ENCODE measurements at regions not wholly inside any gene's neighbourhood (a gene's known extent, or its start where the extent isn't known, plus 50 kb on each side); places are given as distances from the start of the nearest gene placed in this dataset.

DNA sequence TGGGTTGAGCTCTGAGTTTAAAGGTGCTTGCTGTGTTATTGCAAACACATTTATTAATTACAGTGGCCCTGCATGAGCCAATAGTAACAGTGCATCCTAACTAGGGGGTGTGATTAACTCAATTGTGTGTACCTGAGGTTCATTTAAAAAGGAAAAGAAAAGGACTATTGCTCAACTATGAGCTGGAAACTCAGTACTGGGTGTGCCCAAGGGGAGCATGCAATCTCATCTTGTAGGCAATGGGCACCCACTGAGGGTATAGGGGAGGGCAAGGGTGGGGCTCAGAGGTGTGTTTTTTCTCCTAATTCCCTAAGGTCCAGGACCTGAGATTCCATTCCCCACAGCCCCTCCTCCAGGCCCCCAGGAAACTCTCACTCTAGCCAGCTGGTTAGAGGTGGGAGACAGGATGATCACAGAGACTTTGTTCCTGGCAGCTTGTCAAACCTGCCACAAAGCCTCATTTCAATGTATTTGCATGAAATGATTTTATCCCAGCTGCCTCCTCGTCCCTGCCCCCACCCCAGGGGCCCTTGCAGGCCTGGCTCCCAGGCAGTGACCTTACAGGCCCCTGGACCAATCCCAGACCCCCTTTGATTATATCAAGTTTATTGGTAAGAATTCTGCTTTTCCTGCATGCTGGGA lies 220.7 kb downstream of the TBC1D2B start:
- Histone ChIP-seq H3K4me1 (peaks cover 0 to 5% of the 10 kb centered on the region in 2 donors), H3K36me3 (no peaks in the 10 kb centered on the region), H3K27me3 (no peaks in the 10 kb centered on the region), H3K4me3 (replicated peaks in 1 of 3) (no peak overlapping the region), H3K27ac (no peak overlapping the region), H3K9me3 (no peaks in the 10 kb centered on the region)
- 62 to 81% methylated on average over 1 of the region's 1 CpG for WGBS, 2 donors
- no peak for TF ChIP-seq POLR2A (IDR thresholded peaks at IDR 0.05)
- TF ChIP-seq, protein P1, sequence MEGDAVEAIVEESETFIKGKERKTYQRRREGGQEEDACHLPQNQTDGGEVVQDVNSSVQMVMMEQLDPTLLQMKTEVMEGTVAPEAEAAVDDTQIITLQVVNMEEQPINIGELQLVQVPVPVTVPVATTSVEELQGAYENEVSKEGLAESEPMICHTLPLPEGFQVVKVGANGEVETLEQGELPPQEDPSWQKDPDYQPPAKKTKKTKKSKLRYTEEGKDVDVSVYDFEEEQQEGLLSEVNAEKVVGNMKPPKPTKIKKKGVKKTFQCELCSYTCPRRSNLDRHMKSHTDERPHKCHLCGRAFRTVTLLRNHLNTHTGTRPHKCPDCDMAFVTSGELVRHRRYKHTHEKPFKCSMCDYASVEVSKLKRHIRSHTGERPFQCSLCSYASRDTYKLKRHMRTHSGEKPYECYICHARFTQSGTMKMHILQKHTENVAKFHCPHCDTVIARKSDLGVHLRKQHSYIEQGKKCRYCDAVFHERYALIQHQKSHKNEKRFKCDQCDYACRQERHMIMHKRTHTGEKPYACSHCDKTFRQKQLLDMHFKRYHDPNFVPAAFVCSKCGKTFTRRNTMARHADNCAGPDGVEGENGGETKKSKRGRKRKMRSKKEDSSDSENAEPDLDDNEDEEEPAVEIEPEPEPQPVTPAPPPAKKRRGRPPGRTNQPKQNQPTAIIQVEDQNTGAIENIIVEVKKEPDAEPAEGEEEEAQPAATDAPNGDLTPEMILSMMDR (IDR thresholded peaks at IDR 0.05) = no peak
- intact Hi-C loops (cut with DNase I) = no loop called here
- no peak for DNase-seq

DNA sequence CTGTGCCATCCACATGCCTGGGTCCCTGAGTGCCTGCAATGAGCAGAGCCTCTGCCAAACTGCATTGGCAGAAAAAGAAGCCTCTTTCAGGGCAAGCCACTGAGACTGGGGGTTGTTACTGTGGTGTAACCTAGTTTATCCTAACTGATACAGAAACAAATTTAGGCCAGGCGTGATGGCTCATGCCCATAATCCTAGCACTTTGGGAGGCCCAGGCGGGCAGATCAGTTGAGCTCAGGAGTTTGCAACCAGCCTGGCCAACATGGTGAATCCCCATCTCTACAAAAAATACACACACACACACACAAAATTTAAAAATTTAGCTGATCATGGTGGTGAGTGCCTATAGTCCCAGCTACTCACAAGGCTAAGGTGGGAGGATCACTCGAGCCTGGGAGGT lies 221.6 kb downstream of the TBC1D2B start:
- Histone ChIP-seq H3K9me3 (no peaks in the 10 kb centered on the region), H3K4me1 (peaks cover 0 to 5% of the 10 kb centered on the region in 2 donors), H3K27ac (no peak overlapping the region), H3K27me3 (no peaks in the 10 kb centered on the region), H3K4me3 (replicated peaks in 1 of 3) (no peak overlapping the region), H3K36me3 (no peaks in the 10 kb centered on the region)
- TF ChIP-seq, protein P1 (IDR thresholded peaks at IDR 0.05) = no peak
- no peak for TF ChIP-seq POLR2A (IDR thresholded peaks at IDR 0.05)
- intact Hi-C loops (cut with DNase I) = no loop called here
- no peak for DNase-seq
- WGBS, 2 donors = 87 to 95% methylated on average over 3 of the region's 3 CpGs

DNA sequence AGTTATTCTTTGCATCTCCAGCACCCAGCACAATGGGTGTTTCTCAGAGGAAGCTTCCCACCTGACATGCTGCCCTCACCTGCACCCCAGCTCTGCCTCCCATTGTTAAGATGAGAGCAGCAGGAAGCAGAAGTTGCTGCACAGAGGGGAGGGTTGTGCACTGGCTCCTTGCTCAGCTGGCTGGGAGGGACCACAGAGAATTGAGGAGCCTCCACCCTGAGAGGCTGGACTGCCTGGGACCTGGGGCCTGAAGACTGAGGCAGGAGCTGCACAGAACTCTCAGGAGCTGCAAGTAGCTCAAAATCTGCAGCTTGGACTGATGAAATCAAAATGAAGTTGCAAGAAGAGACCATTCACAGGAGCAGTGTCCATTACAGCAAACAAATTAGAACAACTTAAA lies 222.3 kb upstream of the LINGO1 start:
- Histone ChIP-seq H3K4me1 (peaks cover 0 to 5% of the 10 kb centered on the region in 2 donors), H3K9me3 (no peaks in the 10 kb centered on the region), H3K36me3 (no peaks in the 10 kb centered on the region), H3K27ac (no peak overlapping the region), H3K4me3 (replicated peaks in 1 of 3) (no peak overlapping the region), H3K27me3 (no peaks in the 10 kb centered on the region)
- DNase-seq = no peak
- TF ChIP-seq, protein P1 (IDR thresholded peaks at IDR 0.05) = no peak
- no peak for TF ChIP-seq POLR2A (IDR thresholded peaks at IDR 0.05)
- intact Hi-C loops (cut with DNase I) = no loop called here

DNA sequence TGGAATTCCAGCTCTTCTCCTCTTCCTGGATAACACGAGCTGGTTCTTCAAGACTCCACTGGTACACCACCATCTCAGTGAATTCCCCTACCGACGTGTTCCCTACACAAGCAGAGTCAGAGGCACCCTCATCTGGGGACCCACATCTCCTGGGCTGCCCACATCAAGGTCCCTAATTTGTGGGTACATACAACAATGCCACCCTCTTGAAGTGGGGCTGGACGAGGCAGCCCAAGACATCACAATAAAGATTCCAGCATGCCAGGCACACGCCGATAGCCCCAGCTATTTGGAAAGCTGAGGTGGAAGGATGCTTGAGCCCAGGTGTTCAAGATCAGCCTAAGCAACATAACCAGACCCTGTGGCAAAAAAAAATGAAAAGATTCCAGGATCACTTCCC lies 221.2 kb upstream of the LINGO1 start:
- H3K4me1 ChIP-seq = peaks cover 0 to 4% of the 10 kb centered on the region in 2 donors
- no peaks in the 10 kb centered on the region for H3K36me3 ChIP-seq
- TF ChIP-seq POLR2A (IDR thresholded peaks at IDR 0.05) = no peak
- TF ChIP-seq, protein P1 (IDR thresholded peaks at IDR 0.05) = no peak
- H3K27me3 ChIP-seq = no peaks in the 10 kb centered on the region
- intact Hi-C loops (cut with DNase I) = no loop called here
- H3K4me3 ChIP-seq (replicated peaks in 1 of 3) = no peak overlapping the region
- 93 to 95% methylated on average over 6 of the region's 6 CpGs for WGBS, 2 donors
- no peaks in the 10 kb centered on the region for H3K9me3 ChIP-seq
- DNase-seq = no peak
- no peak overlapping the region for H3K27ac ChIP-seq

DNA sequence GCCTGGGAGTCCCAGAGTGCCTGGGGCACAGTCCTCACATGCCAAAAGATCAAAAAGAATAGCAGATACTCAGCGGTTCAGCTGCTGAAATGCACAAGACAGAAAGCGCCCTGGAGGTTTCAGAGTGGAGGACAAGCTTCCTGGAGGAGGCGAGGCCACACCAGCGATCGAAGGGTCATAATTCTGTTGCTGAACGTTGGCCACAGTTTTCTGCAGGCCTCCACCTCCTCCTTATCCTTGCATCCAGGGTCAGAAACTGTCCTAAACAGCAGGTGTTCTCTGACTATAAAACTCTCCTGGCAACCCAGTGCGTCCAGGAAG lies 220.3 kb upstream of the LINGO1 start:
- Histone ChIP-seq H3K9me3 (no peaks in the 10 kb centered on the region), H3K4me3 (replicated peaks in 1 of 3) (no peak overlapping the region), H3K36me3 (no peaks in the 10 kb centered on the region), H3K27me3 (no peaks in the 10 kb centered on the region), H3K4me1 (no peaks in the 10 kb centered on the region), H3K27ac (no peak overlapping the region)
- no peak for TF ChIP-seq POLR2A (IDR thresholded peaks at IDR 0.05)
- TF ChIP-seq, protein P1 (IDR thresholded peaks at IDR 0.05) = no peak
- DNase-seq = no peak
- WGBS, 2 donors = 80 to 89% methylated on average over 7 of the region's 7 CpGs
- intact Hi-C loops (cut with DNase I) = no loop called here

Data from thyroid gland (tissue), 4 donors.